Natural killer cell (primary cell): ENCODE measurements at regions not wholly inside any gene's neighbourhood (a gene's known extent, or its start where the extent isn't known, plus 50 kb on each side); places are given as distances from the start of the nearest gene placed in this dataset.

ENCODE experiments used
- ATAC-seq, 3 donors: fragments of 150-1000 bp in 2 of 3; fragments of 200-7000 bp in 1 of 3; cut with Tn5 transposase; 1 replicate in 1 of 3; 2 replicates in 2 of 3; pipeline ENCODE4 v1.10.0; 2021; ENCODE audit warnings: mild to moderate bottlenecking in 2 of 3, moderate library complexity in 2 of 3
- DNase-seq, 2 donors: peaks; one replicate each; pipeline versions ENCODE4 v3.0.0 to v3.0.0-alpha.2; 2013 to 2021; ENCODE audit warnings: mixed read lengths in 1 of 2
- H3K27ac ChIP-seq: one replicate; pipeline ENCODE4 v1.5.1; 2013; ENCODE audit warnings: mild to moderate bottlenecking, low read length
- H3K27me3 ChIP-seq: one replicate; pipeline ENCODE4 v1.6.1; 2013; ENCODE audit warnings: low read length; ENCODE audit not compliant: control insufficient read depth, insufficient read depth
- H3K36me3 ChIP-seq: one replicate; pipeline ENCODE4 v1.6.1; 2013; ENCODE audit warnings: low read length; ENCODE audit not compliant: control insufficient read depth, insufficient read depth
- H3K4me1 ChIP-seq: one replicate; pipeline ENCODE4 v1.6.1; 2013; ENCODE audit warnings: low read length; ENCODE audit not compliant: control insufficient read depth, insufficient read depth
- H3K4me3 ChIP-seq: one replicate; pipeline ENCODE4 v1.5.1; 2013; ENCODE audit warnings: low read length
- H3K9me3 ChIP-seq: one replicate; pipeline ENCODE4 v1.6.1; 2013; ENCODE audit warnings: low read length; ENCODE audit not compliant: control insufficient read depth, insufficient read depth
- H3K27ac Mint-ChIP-seq, 2 donors: one replicate each; pipeline ENCODE4 v1.8.0; 2022; ENCODE audit warnings: mild to moderate bottlenecking in 2 of 2, mixed read lengths in 2 of 2, moderate library complexity in 1 of 2
- H3K27me3 Mint-ChIP-seq, 2 donors: one replicate each; pipeline ENCODE4 v1.8.0; 2022; ENCODE audit warnings: low read depth in 2 of 2, mixed read lengths in 2 of 2
- H3K36me3 Mint-ChIP-seq: one replicate; pipeline ENCODE4 v1.8.0; 2022; ENCODE audit warnings: mixed read lengths
- H3K4me1 Mint-ChIP-seq, 2 donors: one replicate each; pipeline ENCODE4 v1.8.0; 2022; ENCODE audit warnings: mixed read lengths in 2 of 2
- H3K4me3 Mint-ChIP-seq: one replicate; pipeline ENCODE4 v1.8.0; 2022; ENCODE audit warnings: mild to moderate bottlenecking, moderate library complexity, mixed read lengths
- H3K9me3 Mint-ChIP-seq, 2 donors: one replicate each; pipeline ENCODE4 v1.8.0; 2022; ENCODE audit warnings: mixed read lengths in 2 of 2
- CTCF ChIP-seq: fragments of 200-600 bp; IDR thresholded peaks from one replicate; pipeline ENCODE4 v1.8.0; 2022; ENCODE audit warnings: antibody characterized with exemption
- WGBS: methylation state at CpG from one replicate; pipeline ENCODE4 v1.1.7; 2013; ENCODE audit warnings: missing lambda C conversion rate; ENCODE audit not compliant: insufficient coverage; 5-methylcytosine and 5-hydroxymethylcytosine counted together
- intact Hi-C: fragments of 100-400 bp; cut with micrococcal nuclease; formaldehyde crosslinking; loops from one replicate; pipeline ENCODE4 v1.14.2; 2022

- 54% methylated on average over 4 of the region's 4 CpGs for WGBS
These were observed 299.4 kb upstream of the LYPLAL1 start for GRCh38 chr1:218874313-218874712.

GRCh38 chr1:218874801-218875400 lies 298.8 kb upstream of the LYPLAL1 start:
- intact Hi-C loops: no loop called here
- DNase-seq (no peak), ATAC-seq (no peak)
- no peaks in the 10 kb centered on the region for H3K4me1 ChIP-seq
- H3K27me3 Mint-ChIP-seq: no peaks in the 10 kb centered on the region
- H3K27ac ChIP-seq: no peak overlapping the region
- H3K4me3 ChIP-seq: no peak overlapping the region
- no peak overlapping the region for H3K4me3 Mint-ChIP-seq
- no peak for TF ChIP-seq CTCF
- H3K4me1 Mint-ChIP-seq: no peaks in the 10 kb centered on the region
- no peaks in the 10 kb centered on the region for H3K36me3 ChIP-seq
- H3K36me3 Mint-ChIP-seq: no peaks in the 10 kb centered on the region
- 86% methylated on average over 9 of the region's 11 CpGs for WGBS
- peaks cover 8 to 13% of the 10 kb centered on the region in 2 donors for H3K9me3 Mint-ChIP-seq
- H3K9me3 ChIP-seq: no peaks in the 10 kb centered on the region
- H3K27me3 ChIP-seq: no peaks in the 10 kb centered on the region
- no peak overlapping the region for H3K27ac Mint-ChIP-seq

More at GRCh38 chr1:218874313-218874712, 299.4 kb upstream of the LYPLAL1 start:
- Histone ChIP-seq H3K9me3 (no peaks in the 10 kb centered on the region), H3K36me3 (no peaks in the 10 kb centered on the region), H3K27ac (no peak overlapping the region), H3K4me3 (no peak overlapping the region), H3K4me1 (no peaks in the 10 kb centered on the region), H3K27me3 (no peaks in the 10 kb centered on the region)
- no peaks in the 10 kb centered on the region for H3K4me1 Mint-ChIP-seq
- no peak overlapping the region for H3K4me3 Mint-ChIP-seq
- ATAC-seq (no peak), DNase-seq (no peak)
- no peaks in the 10 kb centered on the region for H3K36me3 Mint-ChIP-seq
- H3K9me3 Mint-ChIP-seq: peaks cover 8 to 13% of the 10 kb centered on the region in 2 donors
- H3K27me3 Mint-ChIP-seq: no peaks in the 10 kb centered on the region
- intact Hi-C loops: no loop called here
- TF ChIP-seq CTCF: no peak
- H3K27ac Mint-ChIP-seq: no peak overlapping the region

GRCh38 chr1:218878369-218878768 lies 295.3 kb upstream of the LYPLAL1 start:
- no CpG with 5 or more reads among the region's 1 CpG for WGBS
- Histone ChIP-seq H3K4me1 (no peaks in the 10 kb centered on the region), H3K36me3 (no peaks in the 10 kb centered on the region), H3K9me3 (peaks cover 5% of the 10 kb centered on the region), H3K4me3 (no peak overlapping the region), H3K27ac (no peak overlapping the region), H3K27me3 (no peaks in the 10 kb centered on the region)
- intact Hi-C loops: no loop called here
- no peak for ATAC-seq
- H3K36me3 Mint-ChIP-seq: no peaks in the 10 kb centered on the region
- no peak for TF ChIP-seq CTCF
- H3K27ac Mint-ChIP-seq: no peak overlapping the region
- H3K4me3 Mint-ChIP-seq: no peak overlapping the region
- no peaks in the 10 kb centered on the region for H3K4me1 Mint-ChIP-seq
- DNase-seq: no peak
- H3K9me3 Mint-ChIP-seq: peaks cover 2 to 5% of the 10 kb centered on the region in 2 donors
- H3K27me3 Mint-ChIP-seq: no peaks in the 10 kb centered on the region

- H3K4me3 Mint-ChIP-seq: no peak overlapping the region
These were observed 293.1 kb upstream of the LYPLAL1 start for GRCh38 chr1:218880484-218881060.

More at GRCh38 chr1:218880484-218881060, 293.1 kb upstream of the LYPLAL1 start:
- TF ChIP-seq CTCF: no peak
- no peak overlapping the region for H3K27ac Mint-ChIP-seq
- Histone ChIP-seq H3K36me3 (no peaks in the 10 kb centered on the region), H3K27me3 (no peaks in the 10 kb centered on the region), H3K4me1 (no peaks in the 10 kb centered on the region), H3K27ac (no peak overlapping the region), H3K4me3 (no peak overlapping the region), H3K9me3 (peaks cover 8% of the 10 kb centered on the region)
- intact Hi-C loops: no loop called here
- WGBS: 75% methylated on average over 5 of the region's 5 CpGs
- peaks cover 0 to 3% of the 10 kb centered on the region in 2 donors for H3K9me3 Mint-ChIP-seq
- no peaks in the 10 kb centered on the region for H3K27me3 Mint-ChIP-seq
- DNase-seq: no peak
- H3K36me3 Mint-ChIP-seq: no peaks in the 10 kb centered on the region
- no peaks in the 10 kb centered on the region for H3K4me1 Mint-ChIP-seq
- no peak for ATAC-seq
